Epithelial cell of prostate (primary cell): ENCODE measurements at regions not wholly inside any gene's neighbourhood (a gene's known extent, or its start where the extent isn't known, plus 50 kb on each side); places are given as distances from the start of the nearest gene placed in this dataset.

Experiments used
- DNase-seq: peaks from one replicate; pipeline ENCODE4 v3.0.0-alpha.2; 2011; ENCODE audit warnings: low read depth, low spot score
- H3K27ac ChIP-seq: fragments of 450-650 bp; 2 replicates; pipeline ENCODE4 v1.5.1; 2017; ENCODE audit warnings: mild to moderate bottlenecking

GRCh38 chrX:1938190-1938589 lies 323.3 kb downstream of the ASMT start:
- no peak overlapping the region for H3K27ac ChIP-seq
- DNase-seq, result no peak

- DNase-seq, result no peak
- no peak overlapping the region for H3K27ac ChIP-seq
These were observed 326.5 kb downstream of the ASMT start for GRCh38 chrX:1941321-1941720.

- no peak overlapping the region for H3K27ac ChIP-seq
- no peak for DNase-seq
These were observed 331.0 kb downstream of the ASMT start for GRCh38 chrX:1945879-1946278.

- no peak overlapping the region for H3K27ac ChIP-seq
- DNase-seq, result no peak
These were observed 332.1 kb downstream of the ASMT start for GRCh38 chrX:1946974-1947373.
